ENCODE measurements at regions not wholly inside any gene's neighbourhood (a gene's known extent, or its start where the extent isn't known, plus 50 kb on each side); places are given as distances from the start of the nearest gene placed in this dataset.

DNA sequence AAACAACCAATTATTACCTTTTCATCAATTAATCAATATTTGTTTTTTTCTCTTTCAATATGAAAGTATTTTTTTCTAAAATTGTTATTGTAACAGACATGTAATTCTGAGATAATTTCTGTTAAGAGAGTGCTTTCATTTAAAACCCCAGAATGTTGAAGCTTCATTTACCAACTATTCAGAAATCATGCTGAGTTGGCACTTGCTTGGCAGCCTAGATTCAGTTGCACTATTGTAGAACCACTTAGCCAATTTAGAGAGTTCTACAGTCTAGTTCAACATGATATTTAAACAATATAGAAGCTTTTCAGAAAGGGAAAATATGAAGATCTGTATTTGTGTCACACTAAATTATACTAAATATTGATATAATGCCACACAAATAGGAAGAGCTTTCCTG lies 56.1 kb upstream of the NKAIN2 start:
- intact Hi-C loops (cut with DNase I; ENCODE audit: low total_unique reads), result no loop called here
- Histone ChIP-seq H3K27me3 (no peaks in the 10 kb centered on the region), H3K9me3 (no peaks in the 10 kb centered on the region), H3K4me1 (no peaks in the 10 kb centered on the region), H3K4me3 (no peak overlapping the region), H3K27ac (no peak overlapping the region), H3K36me3 (no peaks in the 10 kb centered on the region)
- TF ChIP-seq POLR2A (IDR thresholded peaks at IDR 0.05), result no peak
- TF ChIP-seq POLR2AphosphoS5 (IDR thresholded peaks at IDR 0.05), result no peak
- DNase-seq, result no peak

DNA sequence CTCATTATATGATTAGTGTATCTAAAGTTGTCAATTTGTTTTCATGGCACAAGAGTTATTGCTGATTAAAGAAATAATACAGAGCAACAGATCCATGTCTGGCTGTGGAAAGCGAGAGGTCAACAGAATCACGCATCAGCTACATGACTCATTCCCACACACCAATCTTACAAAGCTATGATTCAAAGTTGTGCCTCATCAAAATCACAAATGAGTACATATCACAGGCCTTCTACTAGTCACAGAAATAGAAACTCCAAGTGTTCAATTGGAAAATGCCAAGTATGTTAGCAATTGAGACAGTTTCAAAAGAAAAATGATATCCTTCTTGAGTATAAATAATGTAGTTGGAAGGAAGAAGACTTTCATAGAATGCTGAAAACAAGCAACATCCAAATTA lies 57.8 kb upstream of the NKAIN2 start:
- no peak overlapping the region for H3K4me3 ChIP-seq
- no peaks in the 10 kb centered on the region for H3K36me3 ChIP-seq
- 79 to 92% (median 86%) methylated on average over 2 of the region's 2 CpGs for WGBS, 5 donors
- intact Hi-C loops (cut with DNase I; ENCODE audit: low total_unique reads), result no loop called here
- H3K9me3 ChIP-seq, result no peaks in the 10 kb centered on the region
- peak in 1 of 2 donors; percentile 8 for DNase-seq
- TF ChIP-seq POLR2AphosphoS5 (IDR thresholded peaks at IDR 0.05), result no peak
- TF ChIP-seq, protein P1, sequence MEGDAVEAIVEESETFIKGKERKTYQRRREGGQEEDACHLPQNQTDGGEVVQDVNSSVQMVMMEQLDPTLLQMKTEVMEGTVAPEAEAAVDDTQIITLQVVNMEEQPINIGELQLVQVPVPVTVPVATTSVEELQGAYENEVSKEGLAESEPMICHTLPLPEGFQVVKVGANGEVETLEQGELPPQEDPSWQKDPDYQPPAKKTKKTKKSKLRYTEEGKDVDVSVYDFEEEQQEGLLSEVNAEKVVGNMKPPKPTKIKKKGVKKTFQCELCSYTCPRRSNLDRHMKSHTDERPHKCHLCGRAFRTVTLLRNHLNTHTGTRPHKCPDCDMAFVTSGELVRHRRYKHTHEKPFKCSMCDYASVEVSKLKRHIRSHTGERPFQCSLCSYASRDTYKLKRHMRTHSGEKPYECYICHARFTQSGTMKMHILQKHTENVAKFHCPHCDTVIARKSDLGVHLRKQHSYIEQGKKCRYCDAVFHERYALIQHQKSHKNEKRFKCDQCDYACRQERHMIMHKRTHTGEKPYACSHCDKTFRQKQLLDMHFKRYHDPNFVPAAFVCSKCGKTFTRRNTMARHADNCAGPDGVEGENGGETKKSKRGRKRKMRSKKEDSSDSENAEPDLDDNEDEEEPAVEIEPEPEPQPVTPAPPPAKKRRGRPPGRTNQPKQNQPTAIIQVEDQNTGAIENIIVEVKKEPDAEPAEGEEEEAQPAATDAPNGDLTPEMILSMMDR (IDR thresholded peaks at IDR 0.05), result no peak
- TF ChIP-seq EP300 (IDR thresholded peaks at IDR 0.05), result no peak
- no peak for TF ChIP-seq POLR2A (IDR thresholded peaks at IDR 0.05)
- H3K27ac ChIP-seq, result no peak overlapping the region
- H3K4me1 ChIP-seq, result no peaks in the 10 kb centered on the region
- no peaks in the 10 kb centered on the region for H3K27me3 ChIP-seq

DNA sequence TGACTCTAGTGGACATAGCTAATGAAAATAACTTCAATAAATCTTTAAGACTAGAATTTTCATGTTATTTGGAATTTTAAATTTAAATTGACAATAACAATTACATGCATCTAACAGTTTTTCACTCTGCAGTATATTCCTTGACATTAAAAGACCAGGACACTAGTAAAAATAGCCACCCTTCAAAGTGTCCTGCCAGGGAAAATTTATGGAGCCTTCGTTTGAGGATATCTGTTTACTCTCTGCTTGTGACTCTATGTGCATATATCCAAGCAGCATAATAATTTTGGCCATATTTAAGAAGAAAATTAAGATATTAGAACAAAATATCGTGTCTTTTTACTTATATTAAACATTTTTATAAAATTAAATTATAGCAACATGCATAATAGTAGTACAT lies 58.8 kb upstream of the NKAIN2 start:
- Histone ChIP-seq H3K36me3 (no peaks in the 10 kb centered on the region), H3K4me3 (no peak overlapping the region), H3K27ac (no peak overlapping the region), H3K4me1 (no peaks in the 10 kb centered on the region), H3K9me3 (no peaks in the 10 kb centered on the region), H3K27me3 (no peaks in the 10 kb centered on the region)
- no peak for DNase-seq
- TF ChIP-seq POLR2A (IDR thresholded peaks at IDR 0.05) (no peak), EP300 (IDR thresholded peaks at IDR 0.05) (no peak), POLR2AphosphoS5 (IDR thresholded peaks at IDR 0.05) (no peak)
- TF ChIP-seq, protein P1 (IDR thresholded peaks at IDR 0.05), result no peak
- WGBS, 5 donors, result 49 to 73% (median 61%) methylated on average over 2 of the region's 2 CpGs
- intact Hi-C loops (cut with DNase I; ENCODE audit: low total_unique reads), result no loop called here

DNA sequence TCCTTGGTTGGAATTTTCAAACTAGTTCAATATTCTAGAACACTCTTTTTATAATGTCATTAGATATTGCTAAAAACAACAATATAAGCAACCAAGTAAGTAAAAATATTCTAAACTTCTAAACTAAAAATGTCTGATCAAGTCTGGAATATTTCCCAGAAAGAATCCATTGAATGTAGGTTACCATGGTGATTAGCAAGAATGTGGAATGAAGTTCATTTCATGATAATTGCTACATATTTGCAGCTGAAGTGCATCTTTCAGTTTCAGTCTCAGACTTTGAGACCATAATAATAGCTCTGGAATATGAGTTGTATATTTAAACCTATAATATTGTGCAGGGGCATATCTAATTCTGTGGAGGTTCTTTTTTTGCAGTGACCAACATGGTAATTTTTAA lies 61.0 kb upstream of the NKAIN2 start:
- Histone ChIP-seq H3K27me3 (no peaks in the 10 kb centered on the region), H3K27ac (no peak overlapping the region)

DNA sequence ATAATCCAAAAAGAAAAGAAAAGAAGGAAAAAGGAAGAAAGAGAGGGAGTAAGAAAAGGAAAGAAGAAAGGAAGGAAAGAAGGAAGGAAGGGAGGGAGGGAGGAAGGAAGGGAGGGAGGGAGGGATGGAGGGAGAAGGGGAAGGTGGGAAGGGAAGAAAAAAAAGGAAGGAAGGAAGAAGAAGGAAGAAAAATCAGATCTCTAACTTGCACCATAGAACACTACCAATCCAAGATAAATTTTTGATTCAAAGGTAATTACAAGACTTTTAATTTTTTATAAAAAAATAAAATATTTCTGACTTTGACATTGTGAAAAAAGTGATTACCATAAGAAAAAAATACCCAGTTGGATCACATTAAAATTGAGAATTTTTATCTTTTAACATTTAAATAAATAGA lies 70.5 kb upstream of the NKAIN2 start:
- Histone ChIP-seq H3K9me3 (no peaks in the 10 kb centered on the region), H3K4me1 (no peaks in the 10 kb centered on the region), H3K27ac (no peak overlapping the region), H3K36me3 (no peaks in the 10 kb centered on the region), H3K4me3 (no peak overlapping the region), H3K27me3 (no peaks in the 10 kb centered on the region)
- no peak for DNase-seq
- intact Hi-C loops (cut with DNase I; ENCODE audit: low total_unique reads), result no loop called here
- TF ChIP-seq POLR2A (IDR thresholded peaks at IDR 0.05) (no peak), EP300 (IDR thresholded peaks at IDR 0.05) (no peak), POLR2AphosphoS5 (IDR thresholded peaks at IDR 0.05) (no peak)
- TF ChIP-seq, protein P1 (IDR thresholded peaks at IDR 0.05), result no peak

More for the DNA sequence above, 61.0 kb upstream of the NKAIN2 start:
- Histone ChIP-seq H3K4me3 (no peak overlapping the region), H3K36me3 (no peaks in the 10 kb centered on the region), H3K4me1 (no peaks in the 10 kb centered on the region), H3K9me3 (no peaks in the 10 kb centered on the region)
- TF ChIP-seq POLR2A (IDR thresholded peaks at IDR 0.05), result no peak
- no peak for TF ChIP-seq EP300 (IDR thresholded peaks at IDR 0.05)
- TF ChIP-seq POLR2AphosphoS5 (IDR thresholded peaks at IDR 0.05), result no peak
- TF ChIP-seq, protein P1 (IDR thresholded peaks at IDR 0.05), result no peak
- DNase-seq, result peak in 1 of 2 donors; percentile 12
- intact Hi-C loops (cut with DNase I; ENCODE audit: low total_unique reads), result no loop called here
